ENCODE measurements at regions not wholly inside any gene's neighbourhood (a gene's known extent, or its start where the extent isn't known, plus 50 kb on each side); places are given as distances from the start of the nearest gene placed in this dataset.
"Not testable (repeated sequence)": the region's sequence is repeated elsewhere in the genome, so short reads cannot be mapped to it uniquely, and the experiment has no call there.

GRCh38 chr3:73120710-73121109 is 59.3 kb downstream of the EBLN2 start:
- no peak for DNase-seq (ENCODE audit: low spot score)

- DNase-seq (ENCODE audit: low spot score), result no peak
Observed at GRCh38 chr3:73121669-73122331, 60.3 kb downstream of the EBLN2 start.

GRCh38 chr3:73134034-73134433 is 72.6 kb downstream of the EBLN2 start:
- DNase-seq (ENCODE audit: low spot score), result no peak

- no peak for DNase-seq (ENCODE audit: low spot score)
Observed at GRCh38 chr3:73136941-73137340, 75.5 kb downstream of the EBLN2 start.

GRCh38 chr3:73137736-73138403 is 76.4 kb downstream of the EBLN2 start:
- peak; percentile 88 for DNase-seq (ENCODE audit: low spot score)

GRCh38 chr3:73140772-73141442 is 79.4 kb downstream of the EBLN2 start:
- no peak for DNase-seq (ENCODE audit: low spot score)

GRCh38 chr3:73141525-73141924 is 80.1 kb downstream of the EBLN2 start:
- DNase-seq (ENCODE audit: low spot score), result no peak

GRCh38 chr3:73143401-73143800 is 81.9 kb downstream of the EBLN2 start:
- DNase-seq (ENCODE audit: low spot score), result no peak

- peak; percentile 4 for DNase-seq (ENCODE audit: low spot score)
Observed at GRCh38 chr3:73143821-73144237, 82.4 kb downstream of the EBLN2 start.

- no peak for DNase-seq (ENCODE audit: low spot score)
Observed at GRCh38 chr3:73144276-73144675, 82.8 kb downstream of the EBLN2 start.

- no peak for DNase-seq (ENCODE audit: low spot score)
Observed at GRCh38 chr3:73144828-73145227, 83.4 kb downstream of the EBLN2 start.

GRCh38 chr3:73147479-73147878 is 86.0 kb downstream of the EBLN2 start:
- not testable (repeated sequence) for DNase-seq (ENCODE audit: low spot score)

GRCh38 chr3:73148206-73148605 is 86.7 kb downstream of the EBLN2 start:
- DNase-seq (ENCODE audit: low spot score), result no peak

GRCh38 chr3:73148682-73149081 is 87.2 kb downstream of the EBLN2 start:
- DNase-seq (ENCODE audit: low spot score), result no peak

GRCh38 chr3:73150369-73151130 is 89.1 kb downstream of the EBLN2 start:
- DNase-seq (ENCODE audit: low spot score), result no peak

GRCh38 chr3:73152571-73152970 is 91.1 kb downstream of the EBLN2 start:
- DNase-seq (ENCODE audit: low spot score), result not testable (repeated sequence)

- DNase-seq (ENCODE audit: low spot score), result not testable (repeated sequence)
Observed at GRCh38 chr3:73153057-73153456, 91.6 kb downstream of the EBLN2 start.

- DNase-seq (ENCODE audit: low spot score), result not testable (repeated sequence)
Observed at GRCh38 chr3:73154261-73154660, 92.8 kb downstream of the EBLN2 start.

- DNase-seq (ENCODE audit: low spot score), result not testable (repeated sequence)
Observed at GRCh38 chr3:73155441-73155840, 94.0 kb downstream of the EBLN2 start.

GRCh38 chr3:73164622-73165021 is 103.2 kb downstream of the EBLN2 start:
- no peak for DNase-seq (ENCODE audit: low spot score)

GRCh38 chr3:73175698-73176097 is 114.2 kb downstream of the EBLN2 start:
- no peak for DNase-seq (ENCODE audit: low spot score)

GRCh38 chr3:73176941-73177340 is 115.5 kb downstream of the EBLN2 start:
- no peak for DNase-seq (ENCODE audit: low spot score)
